Lung (tissue), 11 donors: ENCODE measurements at regions not wholly inside any gene's neighbourhood (a gene's known extent, or its start where the extent isn't known, plus 50 kb on each side); places are given as distances from the start of the nearest gene placed in this dataset.

Experiments used
- ATAC-seq: fragments of 200-7000 bp; cut with Tn5 transposase; one replicate; pipeline ENCODE4 v1.9.1; 2020; ENCODE audit warnings: moderate number of reproducible peaks; ENCODE audit not compliant: insufficient read depth, low FRiP score
- DNase-seq, 3 donors: peaks; one replicate each; pipeline ENCODE4 v3.0.0-alpha.2; 2013 to 2017
- H3K27ac ChIP-seq, 2 donors: one replicate each; pipeline ENCODE4 v1.5.1; 2013; ENCODE audit warnings: mild to moderate bottlenecking in 2 of 2, moderate library complexity in 2 of 2, control low read depth in 1 of 2, inconsistent platforms in 1 of 2, low read depth in 1 of 2, low read length in 1 of 2
- H3K27me3 ChIP-seq, 3 donors: one replicate each; pipeline ENCODE4 v1.5.1; 2013; ENCODE audit warnings: low read length in 2 of 3; ENCODE audit not compliant: control insufficient read depth in 3 of 3, insufficient read depth in 3 of 3
- H3K36me3 ChIP-seq, 4 donors: one replicate each; pipeline ENCODE4 v1.5.1; 2013; ENCODE audit warnings: low read length in 4 of 4, mild to moderate bottlenecking in 1 of 4, moderate library complexity in 1 of 4; ENCODE audit not compliant: control insufficient read depth in 4 of 4, insufficient read depth in 4 of 4
- H3K4me1 ChIP-seq, 5 donors: one replicate each; pipeline ENCODE4 v1.5.1; 2013; ENCODE audit warnings: low read length in 5 of 5, mild to moderate bottlenecking in 2 of 5, moderate library complexity in 1 of 5; ENCODE audit not compliant: control insufficient read depth in 5 of 5, insufficient read depth in 5 of 5
- H3K4me3 ChIP-seq: one replicate; pipeline ENCODE4 v1.5.1; 2013; ENCODE audit warnings: mild to moderate bottlenecking, control low read depth, moderate library complexity
- H3K9ac ChIP-seq, 2 donors: one replicate each; pipeline ENCODE4 v1.5.1; 2013; ENCODE audit warnings: low read length in 2 of 2, control low read depth in 1 of 2; ENCODE audit not compliant: insufficient read depth in 1 of 2
- H3K9me3 ChIP-seq, 4 donors: one replicate each; pipeline ENCODE4 v1.5.1; 2013; ENCODE audit warnings: low read length in 3 of 4, mild to moderate bottlenecking in 1 of 4, moderate library complexity in 1 of 4; ENCODE audit not compliant: control insufficient read depth in 4 of 4, insufficient read depth in 3 of 4
- WGBS, 2 donors: extraction: QIAGEN DNeasy Blood & Tissue Kit; methylation state at CpG; one replicate each; pipeline ENCODE4 v1.1.7; 2013; 5-methylcytosine and 5-hydroxymethylcytosine counted together
- TF ChIP-seq, protein P1 (sequence below): IDR thresholded peaks from 2 replicates; pipeline ENCODE4 v1.5.1; 2012; ENCODE audit warnings: mild to moderate bottlenecking; ENCODE audit errors: control extremely low read depth, extremely low read depth
- donor health status: control.
- donor health status: control.
- donor health status: Bipolar disorder and iron deficiency.
- donor health status: healthy.
- donor health status: DM: yes; HTN: yes; CAD: no.

- 81 to 88% methylated on average over 1 of the region's 1 CpG for WGBS, 2 donors
- TF ChIP-seq, protein P1, sequence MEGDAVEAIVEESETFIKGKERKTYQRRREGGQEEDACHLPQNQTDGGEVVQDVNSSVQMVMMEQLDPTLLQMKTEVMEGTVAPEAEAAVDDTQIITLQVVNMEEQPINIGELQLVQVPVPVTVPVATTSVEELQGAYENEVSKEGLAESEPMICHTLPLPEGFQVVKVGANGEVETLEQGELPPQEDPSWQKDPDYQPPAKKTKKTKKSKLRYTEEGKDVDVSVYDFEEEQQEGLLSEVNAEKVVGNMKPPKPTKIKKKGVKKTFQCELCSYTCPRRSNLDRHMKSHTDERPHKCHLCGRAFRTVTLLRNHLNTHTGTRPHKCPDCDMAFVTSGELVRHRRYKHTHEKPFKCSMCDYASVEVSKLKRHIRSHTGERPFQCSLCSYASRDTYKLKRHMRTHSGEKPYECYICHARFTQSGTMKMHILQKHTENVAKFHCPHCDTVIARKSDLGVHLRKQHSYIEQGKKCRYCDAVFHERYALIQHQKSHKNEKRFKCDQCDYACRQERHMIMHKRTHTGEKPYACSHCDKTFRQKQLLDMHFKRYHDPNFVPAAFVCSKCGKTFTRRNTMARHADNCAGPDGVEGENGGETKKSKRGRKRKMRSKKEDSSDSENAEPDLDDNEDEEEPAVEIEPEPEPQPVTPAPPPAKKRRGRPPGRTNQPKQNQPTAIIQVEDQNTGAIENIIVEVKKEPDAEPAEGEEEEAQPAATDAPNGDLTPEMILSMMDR = no peak
- Histone ChIP-seq H3K9me3 (no peaks in the 10 kb centered on the region), H3K4me1 (peaks cover 0 to 39% (median 10%) of the 10 kb centered on the region in 5 donors), H3K4me3 (no peak overlapping the region), H3K36me3 (no peaks in the 10 kb centered on the region), H3K9ac (no peak overlapping the region), H3K27ac (no peak overlapping the region), H3K27me3 (no peaks in the 10 kb centered on the region)
- ATAC-seq (no peak), DNase-seq (no peak)
These were observed 114.6 kb upstream of the ADAMTSL1 start for GRCh38 chr9:18359335-18359734.

- TF ChIP-seq, protein P1 = no peak
- Histone ChIP-seq H3K27me3 (no peaks in the 10 kb centered on the region), H3K4me3 (no peak overlapping the region), H3K4me1 (peaks cover 0 to 39% (median 10%) of the 10 kb centered on the region in 5 donors), H3K9ac (no peak overlapping the region), H3K36me3 (no peaks in the 10 kb centered on the region), H3K27ac (no peak overlapping the region), H3K9me3 (no peaks in the 10 kb centered on the region)
- no peak for ATAC-seq
- WGBS, 2 donors = 39 to 72% methylated on average over 1 of the region's 1 CpG
- no peak for DNase-seq
These were observed 113.9 kb upstream of the ADAMTSL1 start for GRCh38 chr9:18360005-18360404.

DNA sequence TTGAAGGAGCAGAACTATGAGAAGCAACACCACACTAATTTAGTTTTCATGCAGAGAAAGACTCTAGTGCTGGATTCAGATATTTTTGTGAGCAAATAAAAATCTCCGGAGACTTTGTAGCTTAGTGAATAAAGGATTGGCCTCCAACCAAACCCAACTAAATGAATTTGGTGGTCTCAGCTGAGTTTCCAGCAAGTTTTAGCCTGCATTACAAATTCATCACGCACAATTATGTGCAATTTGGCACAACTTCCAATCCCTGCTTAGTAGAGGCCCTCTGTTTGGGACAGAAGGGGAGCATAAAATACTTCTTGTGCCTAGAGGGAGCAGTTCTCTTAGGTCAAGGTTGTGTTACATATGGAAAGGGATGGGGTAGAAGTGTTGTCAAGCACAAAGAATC, 112.3 kb upstream of the ADAMTSL1 start:
- H3K4me1 ChIP-seq = peaks cover 0 to 39% (median 10%) of the 10 kb centered on the region in 5 donors
- no peak overlapping the region for H3K27ac ChIP-seq
- TF ChIP-seq, protein P1 = no peak
- 79 to 82% methylated on average over 2 of the region's 2 CpGs for WGBS, 2 donors
- H3K9ac ChIP-seq = no peak overlapping the region
- H3K4me3 ChIP-seq = no peak overlapping the region
- no peaks in the 10 kb centered on the region for H3K27me3 ChIP-seq
- no peak for ATAC-seq
- H3K36me3 ChIP-seq = no peaks in the 10 kb centered on the region
- H3K9me3 ChIP-seq = no peaks in the 10 kb centered on the region
- DNase-seq = peak; percentile 30 to 83 (median 80)

- WGBS, 2 donors = 84 to 90% methylated on average over 1 of the region's 1 CpG
- H3K27ac ChIP-seq = no peak overlapping the region
- no peak for ATAC-seq
These were observed 111.8 kb upstream of the ADAMTSL1 start for GRCh38 chr9:18362166-18362565.

More at GRCh38 chr9:18362166-18362565, 111.8 kb upstream of the ADAMTSL1 start:
- Histone ChIP-seq H3K9ac (no peak overlapping the region), H3K4me3 (no peak overlapping the region), H3K4me1 (peaks cover 0 to 39% (median 10%) of the 10 kb centered on the region in 5 donors), H3K9me3 (no peaks in the 10 kb centered on the region), H3K36me3 (no peaks in the 10 kb centered on the region), H3K27me3 (no peaks in the 10 kb centered on the region)
- TF ChIP-seq, protein P1 = no peak
- DNase-seq = peak in 2 of 3 donors; percentile 69 to 74
